GM21381 (cell line): ENCODE measurements at regions not wholly inside any gene's neighbourhood (a gene's known extent, or its start where the extent isn't known, plus 50 kb on each side); places are given as distances from the start of the nearest gene placed in this dataset.

Experiments used
- ATAC-seq: cut with Tn5 transposase; IDR thresholded peaks from one replicate; pipeline ENCODE4 v1.9.1; 2021; ENCODE audit warnings: mild to moderate bottlenecking, moderate library complexity; ENCODE audit not compliant: unreplicated experiment

DNA sequence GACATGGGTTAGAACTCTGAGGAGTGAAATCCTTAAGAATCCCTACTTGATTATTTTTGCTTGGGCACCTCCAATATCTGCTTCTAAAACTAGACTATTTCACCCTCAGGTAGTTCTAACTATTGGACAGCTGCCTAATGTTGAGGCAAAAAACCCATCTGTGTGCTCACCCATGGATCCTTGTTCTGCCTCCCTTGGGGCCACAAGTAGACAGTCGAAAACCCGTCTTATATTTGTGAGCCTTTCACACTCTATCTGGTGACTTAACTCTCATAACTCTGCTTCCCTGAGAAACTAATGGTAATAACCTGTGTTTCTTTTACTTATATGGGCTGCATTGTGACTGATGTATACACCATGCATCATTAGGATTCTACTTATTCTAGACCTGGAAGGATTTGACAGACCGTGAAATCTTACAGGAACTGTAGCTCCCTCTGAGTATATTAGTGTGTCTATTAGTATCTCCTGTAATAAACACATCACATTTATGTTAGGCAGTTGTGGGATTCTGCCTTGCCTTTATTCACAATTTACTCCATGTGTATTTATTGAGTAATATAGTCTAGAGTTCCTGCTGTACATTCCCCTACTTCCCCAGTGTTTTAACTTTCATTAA, 94.6 kb upstream of the SGCD start:
- ATAC-seq = no peak

DNA sequence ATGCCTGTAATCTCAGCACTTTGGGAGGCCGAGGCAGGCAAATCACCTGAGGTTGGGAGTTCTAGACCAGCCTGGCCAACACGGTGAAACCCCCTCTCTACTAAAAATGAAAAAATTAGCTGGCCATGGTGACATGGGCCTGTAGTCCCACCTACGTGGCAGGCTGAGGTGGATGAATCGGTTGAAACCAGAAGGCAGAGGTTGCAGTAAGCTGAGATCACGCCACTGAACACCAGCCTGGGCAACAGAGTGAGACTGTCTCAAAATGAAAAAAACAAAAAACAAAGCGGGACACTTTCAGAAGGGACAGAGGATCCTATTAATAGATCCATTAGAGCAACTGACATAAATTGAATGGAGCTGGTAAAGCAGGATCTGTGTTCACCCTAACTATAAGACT, 89.6 kb upstream of the SGCD start:
- no peak for ATAC-seq

- ATAC-seq = no peak
Measured at GRCh38 chr5:156239800-156240199, 87.2 kb upstream of the SGCD start.

- no peak for ATAC-seq
Measured at GRCh38 chr5:156240414-156240813, 86.5 kb upstream of the SGCD start.

GRCh38 chr5:156241266-156241665, 85.7 kb upstream of the SGCD start:
- ATAC-seq = no peak

DNA sequence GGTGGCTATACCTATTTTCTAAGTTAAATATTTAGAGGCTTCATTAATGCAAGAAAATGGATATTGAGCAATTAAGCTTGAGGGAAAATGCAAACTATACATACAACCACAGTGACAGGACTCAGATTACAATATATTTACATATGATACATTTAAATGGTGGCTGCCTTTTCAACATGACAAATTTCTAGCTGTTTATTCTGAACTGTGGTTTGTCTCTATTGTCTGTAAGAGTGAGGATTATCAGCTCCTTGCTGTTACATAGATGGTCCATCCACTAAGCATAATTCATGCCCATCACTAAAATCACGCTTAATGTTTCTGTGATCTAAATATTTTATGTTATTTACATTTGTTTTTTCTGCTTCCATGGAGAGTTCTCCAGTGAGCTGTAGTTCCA, 81.1 kb upstream of the SGCD start:
- ATAC-seq = no peak

- no peak for ATAC-seq
Measured at GRCh38 chr5:156251076-156251475, 75.9 kb upstream of the SGCD start.

DNA sequence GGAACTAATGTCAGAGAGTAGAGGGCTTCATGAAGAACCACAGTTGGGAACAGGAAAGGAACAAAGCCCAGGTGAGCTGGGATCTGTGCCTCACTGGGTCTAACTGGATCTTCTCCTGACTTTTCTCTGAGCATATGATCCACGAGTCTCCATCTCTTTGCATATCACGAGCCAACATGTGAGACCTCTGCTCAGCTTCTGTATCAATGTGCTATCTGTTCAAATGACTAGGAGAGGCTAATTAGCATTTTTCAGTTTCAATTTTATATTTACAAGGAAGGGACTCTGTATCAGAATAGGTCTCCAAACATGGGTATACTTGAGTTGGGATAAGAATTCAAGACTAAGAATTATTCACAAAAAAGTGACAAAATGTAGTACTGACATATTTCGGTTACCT, 73.8 kb upstream of the SGCD start:
- no peak for ATAC-seq

DNA sequence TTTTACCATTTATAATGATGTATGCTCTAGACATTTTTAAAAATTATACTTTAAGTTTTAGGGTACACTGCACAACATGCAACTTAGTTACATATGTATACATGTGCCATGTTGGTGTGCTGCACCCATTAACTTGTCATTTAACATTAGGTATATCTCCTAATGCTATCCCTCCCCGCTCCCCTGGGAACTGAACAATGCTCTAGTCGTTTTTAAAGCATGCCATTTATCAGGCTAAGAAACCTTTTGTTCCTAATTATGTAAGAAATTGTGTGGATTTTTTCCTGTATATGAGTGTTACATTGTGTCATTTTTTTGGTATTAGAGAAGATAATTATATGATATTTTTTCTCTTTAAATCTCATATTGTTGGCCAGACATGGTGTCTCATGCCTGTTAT, 72.8 kb upstream of the SGCD start:
- no peak for ATAC-seq

- ATAC-seq = no peak
Measured at GRCh38 chr5:156256642-156257041, 70.3 kb upstream of the SGCD start.

- no peak for ATAC-seq
Measured at GRCh38 chr5:156258934-156259333, 68.0 kb upstream of the SGCD start.

GRCh38 chr5:156259618-156260017, 67.3 kb upstream of the SGCD start:
- ATAC-seq = no peak

DNA sequence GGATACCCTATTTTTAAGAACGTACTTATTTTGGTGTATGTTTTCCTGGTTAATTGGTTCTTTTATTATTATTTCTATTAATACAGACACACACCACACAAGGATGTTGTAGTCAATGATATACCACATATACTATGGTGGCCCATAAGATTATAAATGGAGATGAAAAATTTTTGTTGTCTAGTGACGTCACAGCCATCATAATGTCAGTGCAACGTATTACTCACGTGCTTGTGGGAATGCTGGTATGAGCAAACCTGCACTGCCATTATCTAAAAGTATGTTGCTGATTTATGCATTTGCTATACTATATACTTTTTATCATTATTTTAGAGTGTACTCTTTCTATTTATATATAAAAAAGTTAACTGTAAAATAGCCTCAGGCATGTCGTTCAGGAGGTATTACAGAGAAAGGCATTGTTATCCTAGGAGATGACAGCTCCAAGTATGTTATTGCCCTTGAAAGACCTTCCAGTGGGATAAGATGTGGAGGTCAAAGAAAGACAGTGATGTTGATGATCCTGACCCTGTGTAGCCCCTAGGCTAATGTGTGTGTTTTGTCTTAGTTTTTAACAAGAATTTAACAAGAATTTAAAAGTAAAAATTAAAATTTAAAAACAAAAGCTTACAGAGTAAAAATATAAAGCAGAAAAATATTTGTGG, 65.6 kb upstream of the SGCD start:
- ATAC-seq = no peak

DNA sequence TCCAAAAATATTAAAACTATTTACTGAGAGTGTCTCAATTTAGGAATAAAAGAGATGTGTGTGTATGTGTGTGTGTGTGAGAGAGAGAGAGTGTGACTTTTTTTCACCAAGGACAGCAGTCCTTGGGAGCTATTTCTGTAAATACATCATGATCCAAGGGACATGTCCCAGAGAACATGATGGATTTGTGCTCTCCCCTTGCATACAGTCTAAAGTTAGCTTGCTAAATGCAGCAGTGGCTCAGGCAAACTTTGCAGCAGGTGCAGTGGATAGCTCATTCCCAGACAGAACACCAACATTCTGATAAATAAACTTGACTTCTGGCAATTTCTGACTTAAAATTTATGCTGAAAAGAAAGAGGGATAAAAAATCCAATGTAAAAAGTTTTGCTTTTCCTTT, 55.4 kb upstream of the SGCD start:
- ATAC-seq = no peak

GRCh38 chr5:156272139-156272538, 54.8 kb upstream of the SGCD start:
- ATAC-seq = no peak

DNA sequence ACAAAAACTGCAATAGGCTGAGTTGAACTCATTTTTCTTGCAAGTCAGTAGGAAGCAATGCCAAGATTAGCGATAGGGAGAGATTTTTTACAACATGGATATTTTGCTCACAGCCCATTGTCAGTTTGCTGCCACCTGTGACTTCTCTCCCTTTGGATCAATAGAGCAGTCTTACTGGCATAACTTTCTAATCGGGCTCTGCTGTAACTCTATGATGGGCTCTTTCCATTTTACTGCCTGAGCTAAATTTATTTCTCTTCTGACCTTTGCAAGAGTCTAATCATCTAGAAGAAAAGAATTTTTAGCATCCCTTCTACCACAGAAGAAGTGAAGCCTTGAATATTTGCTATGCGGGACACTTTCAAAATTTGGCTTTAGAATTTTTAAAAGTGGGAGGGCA, 53.6 kb upstream of the SGCD start:
- no peak for ATAC-seq

DNA sequence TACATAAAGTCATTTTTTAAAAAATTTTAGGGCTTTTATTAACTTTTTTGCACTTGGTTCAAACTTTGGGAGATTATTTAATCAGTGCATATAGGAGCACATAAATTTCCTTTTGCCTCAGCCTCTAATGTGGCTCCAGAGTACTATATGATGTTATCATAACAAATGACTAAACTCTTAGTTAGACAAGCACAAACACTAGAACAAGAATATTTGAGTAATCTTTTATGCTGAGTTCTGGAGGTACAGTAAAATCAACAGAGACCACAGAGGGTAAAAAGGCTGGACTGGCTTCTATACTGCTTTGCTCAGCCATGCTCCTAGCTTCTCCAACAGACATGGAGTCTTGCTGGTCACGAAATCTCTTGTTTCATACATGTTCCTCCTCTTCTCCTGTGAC, 52.5 kb upstream of the SGCD start:
- no peak for ATAC-seq
